RWPE1 (cell line): ENCODE measurements at regions not wholly inside any gene's neighbourhood (a gene's known extent, or its start where the extent isn't known, plus 50 kb on each side); places are given as distances from the start of the nearest gene placed in this dataset.

Experiments used
- CTCF ChIA-PET: fragments of 350-600 bp; sonication (Branson Sonifier 250); formaldehyde crosslinking; extraction: SDS; loops from one replicate; lab custom pipeline; 2021; lab: Yijun Ruan, JAX
- POLR2A ChIA-PET: fragments of 400-600 bp; formaldehyde crosslinking; extraction: SDS; loops from one replicate; lab custom pipeline; 2020; ENCODE audit warnings: antibody characterized with exemption; ENCODE audit not compliant: low non-redundant PET; lab: Yijun Ruan, JAX
- DNase-seq: peaks from one replicate; pipeline ENCODE4 v3.0.0; 2012; ENCODE audit warnings: low spot score
- H3K27ac ChIP-seq: fragments of 450-650 bp; 2 replicates; pipeline ENCODE4 v1.5.1; 2017
- TF ChIP-seq, protein P1 (sequence below): fragments of 450-650 bp; conservative IDR thresholded peaks from 2 replicates; pipeline ENCODE4 v1.5.1; 2017; ENCODE audit warnings: low read depth, mild to moderate bottlenecking

- ChIA-PET POLR2A (interaction anchor here (0.6 kb wide), 1 partner anchor 87 kb away, joined by 4 read pairs; no protein-coding TSS in a partner anchor), CTCF (interaction anchor here (0.6 to 1.0 kb wide), 2 partner anchors 12 to 361 kb away, joined by 3 to 5 read pairs; no protein-coding TSS in a partner anchor)
- TF ChIP-seq, protein P1, sequence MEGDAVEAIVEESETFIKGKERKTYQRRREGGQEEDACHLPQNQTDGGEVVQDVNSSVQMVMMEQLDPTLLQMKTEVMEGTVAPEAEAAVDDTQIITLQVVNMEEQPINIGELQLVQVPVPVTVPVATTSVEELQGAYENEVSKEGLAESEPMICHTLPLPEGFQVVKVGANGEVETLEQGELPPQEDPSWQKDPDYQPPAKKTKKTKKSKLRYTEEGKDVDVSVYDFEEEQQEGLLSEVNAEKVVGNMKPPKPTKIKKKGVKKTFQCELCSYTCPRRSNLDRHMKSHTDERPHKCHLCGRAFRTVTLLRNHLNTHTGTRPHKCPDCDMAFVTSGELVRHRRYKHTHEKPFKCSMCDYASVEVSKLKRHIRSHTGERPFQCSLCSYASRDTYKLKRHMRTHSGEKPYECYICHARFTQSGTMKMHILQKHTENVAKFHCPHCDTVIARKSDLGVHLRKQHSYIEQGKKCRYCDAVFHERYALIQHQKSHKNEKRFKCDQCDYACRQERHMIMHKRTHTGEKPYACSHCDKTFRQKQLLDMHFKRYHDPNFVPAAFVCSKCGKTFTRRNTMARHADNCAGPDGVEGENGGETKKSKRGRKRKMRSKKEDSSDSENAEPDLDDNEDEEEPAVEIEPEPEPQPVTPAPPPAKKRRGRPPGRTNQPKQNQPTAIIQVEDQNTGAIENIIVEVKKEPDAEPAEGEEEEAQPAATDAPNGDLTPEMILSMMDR = no peak
- no peak overlapping the region for H3K27ac ChIP-seq
- DNase-seq = no peak
Measured at GRCh38 chr12:98437166-98437565, 78.2 kb upstream of the TMPO start.

- no peak overlapping the region for H3K27ac ChIP-seq
- TF ChIP-seq, protein P1 = no peak
- ChIA-PET POLR2A (no interaction called here), CTCF (interaction anchor here (0.6 kb wide), 2 partner anchors 40 to 360 kb away, joined by 5 to 11 read pairs; no protein-coding TSS in a partner anchor)
- DNase-seq = no peak
Measured at GRCh38 chr12:98437806-98438595, 77.4 kb upstream of the TMPO start.

GRCh38 chr12:98438656-98439230, 76.6 kb upstream of the TMPO start:
- TF ChIP-seq, protein P1 = no peak
- H3K27ac ChIP-seq = no peak overlapping the region
- no peak for DNase-seq
- ChIA-PET CTCF (interaction anchor here (1.2 kb wide), 1 partner anchor 13 kb away, joined by 3 read pairs; no protein-coding TSS in a partner anchor), POLR2A (no interaction called here)

DNA sequence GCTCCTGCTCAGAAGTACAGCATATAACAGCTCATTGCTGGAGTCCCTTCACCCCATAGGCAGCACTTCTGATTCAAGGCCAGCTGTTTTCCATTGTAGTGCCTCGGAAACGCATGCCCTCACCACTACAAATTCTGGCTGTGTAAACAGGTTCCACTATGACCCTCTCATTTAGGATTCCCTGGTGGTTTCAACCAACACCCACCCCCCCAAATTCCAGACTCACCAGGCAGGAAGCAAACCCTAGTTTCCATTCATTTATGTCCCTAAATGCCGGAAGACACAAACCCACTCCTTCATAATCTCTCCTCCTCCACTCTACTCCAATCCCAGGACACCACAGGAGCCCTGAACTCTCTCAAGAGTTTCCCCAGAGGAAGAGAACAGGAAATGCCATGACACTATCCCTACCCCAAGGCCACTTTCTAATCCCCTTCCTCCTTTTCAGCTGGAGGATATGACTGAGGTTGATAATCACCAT, 75.9 kb upstream of the TMPO start:
- CTCF ChIA-PET = interaction anchor here (0.8 to 1.2 kb wide), 2 partner anchors 14 to 77 kb away, joined by 3 to 4 read pairs; no protein-coding TSS in a partner anchor
- POLR2A ChIA-PET = no interaction called here
- DNase-seq = no peak
- TF ChIP-seq, protein P1 = no peak
- H3K27ac ChIP-seq = peak overlapping the region; percentile 18; the same call in 1 of the 2 replicates

GRCh38 chr12:98439981-98440581, 75.3 kb upstream of the TMPO start:
- H3K27ac ChIP-seq = no peak overlapping the region
- DNase-seq = peak; percentile 84
- TF ChIP-seq, protein P1 = no peak
- POLR2A ChIA-PET = no interaction called here
- CTCF ChIA-PET = interaction anchor here (0.8 to 1.2 kb wide), 2 partner anchors 14 to 76 kb away, joined by 3 to 4 read pairs; no protein-coding TSS in a partner anchor

GRCh38 chr12:98446060-98446459, 69.3 kb upstream of the TMPO start:
- DNase-seq = no peak
- ChIA-PET CTCF (no interaction called here), POLR2A (no interaction called here)
- TF ChIP-seq, protein P1 = no peak
- H3K27ac ChIP-seq = no peak overlapping the region
